Epithelial cell of prostate (primary cell): ENCODE measurements at regions not wholly inside any gene's neighbourhood (a gene's known extent, or its start where the extent isn't known, plus 50 kb on each side); places are given as distances from the start of the nearest gene placed in this dataset.
"Not testable (repeated sequence)": the region's sequence is repeated elsewhere in the genome, so short reads cannot be mapped to it uniquely, and the experiment has no call there.

Experiments used
- DNase-seq: peaks from one replicate; pipeline ENCODE4 v3.0.0-alpha.2; 2011; ENCODE audit warnings: low read depth, low spot score
- H3K27ac ChIP-seq: fragments of 450-650 bp; 2 replicates; pipeline ENCODE4 v1.5.1; 2017; ENCODE audit warnings: mild to moderate bottlenecking

- no peak for DNase-seq
- no peak overlapping the region for H3K27ac ChIP-seq
Measured at GRCh38 chr6:2351090-2351489, 105.7 kb upstream of the GMDS start.

GRCh38 chr6:2346078-2346477, 100.7 kb upstream of the GMDS start:
- DNase-seq = no peak
- H3K27ac ChIP-seq = no peak overlapping the region

GRCh38 chr6:2344319-2344905, 99.0 kb upstream of the GMDS start:
- DNase-seq = no peak
- H3K27ac ChIP-seq = no peak overlapping the region

DNA sequence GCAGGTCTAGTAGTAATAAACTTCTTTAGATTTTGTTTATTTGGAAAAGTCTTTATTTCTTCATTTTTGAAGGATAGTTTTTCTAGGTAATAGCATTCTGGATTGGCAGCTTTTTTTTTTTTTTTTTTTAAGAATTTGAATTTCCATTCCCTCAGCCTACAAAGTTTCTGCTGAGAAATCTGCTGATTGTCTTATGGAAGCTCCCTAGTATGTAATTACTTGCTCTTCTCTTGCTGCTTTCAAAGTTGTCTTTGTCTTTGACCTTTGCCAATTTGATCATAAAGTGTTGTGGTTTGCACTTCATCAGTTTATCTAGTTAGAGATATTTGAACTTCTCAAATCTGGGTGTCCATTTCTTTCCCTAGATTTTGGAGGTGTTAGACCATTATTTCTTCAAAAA, 82.2 kb upstream of the GMDS start:
- H3K27ac ChIP-seq = no peak overlapping the region
- DNase-seq = no peak

- no peak overlapping the region for H3K27ac ChIP-seq
- no peak for DNase-seq
Measured at GRCh38 chr6:2324166-2324953, 79.0 kb upstream of the GMDS start.

GRCh38 chr6:2317498-2317897, 72.1 kb upstream of the GMDS start:
- not testable (repeated sequence) for H3K27ac ChIP-seq, DNase-seq

DNA sequence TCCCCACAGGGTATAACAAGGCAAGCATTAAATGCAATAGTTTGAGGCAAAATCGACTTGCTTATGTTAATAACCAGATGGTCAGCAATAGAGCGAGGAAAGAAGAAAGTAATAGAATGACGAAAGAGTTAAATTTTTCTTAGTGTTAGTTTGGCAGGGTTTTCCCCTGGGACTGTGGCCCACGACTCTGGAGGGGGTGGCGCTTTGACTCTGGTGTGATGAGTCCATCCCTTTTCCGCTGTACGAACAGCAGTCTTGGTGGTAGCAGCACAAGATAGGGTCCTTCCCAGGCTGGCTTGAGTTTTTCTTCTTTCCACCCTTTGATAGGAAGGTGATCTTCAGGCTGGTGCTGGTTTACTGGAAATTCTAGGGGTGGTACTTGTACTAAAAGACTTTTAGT, 69.2 kb upstream of the GMDS start:
- no peak for DNase-seq
- H3K27ac ChIP-seq = no peak overlapping the region

DNA sequence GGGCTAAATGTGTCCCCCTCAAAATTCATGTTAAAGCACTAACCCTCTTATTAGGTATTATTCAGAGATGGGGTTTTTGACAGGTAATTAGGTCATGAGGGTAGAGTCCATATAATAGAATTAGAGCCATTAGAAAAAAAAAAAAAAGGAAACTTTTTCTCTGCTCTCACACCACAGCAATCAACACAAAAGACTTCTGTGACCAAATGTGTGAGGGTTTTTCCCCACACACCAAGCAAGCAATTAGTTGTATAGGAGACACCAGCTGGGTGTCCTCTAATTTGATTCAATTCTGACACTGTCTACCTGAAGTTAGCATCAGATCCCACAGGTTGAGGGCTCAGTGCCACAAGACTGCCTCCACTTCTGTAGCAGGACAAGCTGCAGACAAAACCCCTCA, 64.6 kb upstream of the GMDS start:
- DNase-seq = no peak
- no peak overlapping the region for H3K27ac ChIP-seq

GRCh38 chr6:2309122-2309521, 63.7 kb upstream of the GMDS start:
- no peak for DNase-seq

GRCh38 chr6:2307799-2308198, 62.4 kb upstream of the GMDS start:
- no peak overlapping the region for H3K27ac ChIP-seq
- DNase-seq = peak; percentile 5

More at GRCh38 chr6:2309122-2309521, 63.7 kb upstream of the GMDS start:
- H3K27ac ChIP-seq = no peak overlapping the region

- H3K27ac ChIP-seq = no peak overlapping the region
- DNase-seq = no peak
Measured at GRCh38 chr6:2305951-2306350, 60.5 kb upstream of the GMDS start.

DNA sequence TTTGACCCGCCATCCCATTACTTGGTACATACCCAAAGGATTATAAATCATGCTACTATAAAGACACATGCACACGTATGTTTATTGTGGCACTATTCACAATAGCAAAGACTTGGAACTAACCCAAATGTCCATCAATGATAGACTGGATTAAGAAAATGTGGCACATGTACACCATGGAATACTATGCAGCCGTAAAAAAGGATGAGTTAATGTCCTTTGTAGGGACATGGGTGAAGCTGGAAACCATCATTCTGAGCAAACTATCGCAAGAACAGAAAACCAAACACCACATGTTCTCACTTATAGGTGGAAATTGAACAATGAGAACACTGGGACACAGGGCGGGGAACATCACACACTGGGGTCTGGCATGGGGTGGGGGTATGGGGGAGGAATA, 57.1 kb upstream of the GMDS start:
- not testable (repeated sequence) for H3K27ac ChIP-seq, DNase-seq

GRCh38 chr6:2296781-2297180, 51.4 kb upstream of the GMDS start:
- DNase-seq = no peak
- H3K27ac ChIP-seq = no peak overlapping the region
